MM.1S (cell line): ENCODE measurements at regions not wholly inside any gene's neighbourhood (a gene's known extent, or its start where the extent isn't known, plus 50 kb on each side); places are given as distances from the start of the nearest gene placed in this dataset.

ENCODE experiments used
- EZH2 ChIP-seq: fragments of 300-600 bp; sonication (generic); optimal IDR thresholded peaks from 2 replicates; pipeline ENCODE3; 2017; ENCODE audit warnings: low read depth, mild to moderate bottlenecking, antibody characterized with exemption, low read length, mixed read lengths
- EZH2phosphoT487 ChIP-seq: fragments of 300-600 bp; sonication (generic); IDR thresholded peaks from 2 replicates; pipeline ENCODE4 v1.6.1; 2018; ENCODE audit warnings: antibody characterized with exemption, low read length
- TF ChIP-seq, protein P1 (sequence below): fragments of 300-600 bp; sonication (generic); IDR thresholded peaks from 2 replicates; pipeline ENCODE4 v1.5.1; 2016; ENCODE audit warnings: antibody characterized with exemption, low read length, mixed read lengths

DNA sequence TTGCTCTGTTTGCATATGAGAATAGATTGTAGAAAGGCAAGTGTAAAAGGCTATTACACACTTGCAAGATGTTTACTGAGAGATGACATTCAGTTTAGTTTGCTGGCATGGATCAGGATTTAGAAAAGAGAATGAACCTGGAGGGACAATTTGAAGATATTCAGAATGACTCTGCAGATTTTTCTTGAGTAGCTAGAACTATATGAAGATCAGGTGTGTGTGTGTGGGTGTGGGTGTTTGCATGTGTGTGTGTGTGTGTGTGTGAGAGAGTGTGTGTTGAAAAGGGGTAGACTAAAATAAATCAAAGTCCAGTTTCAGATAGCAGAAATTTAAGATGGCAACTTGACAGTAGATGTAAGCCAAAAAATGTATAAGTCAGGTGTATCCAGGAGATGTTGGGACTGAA lies 74.0 kb upstream of the ANXA1 start:
- TF ChIP-seq, protein P1, sequence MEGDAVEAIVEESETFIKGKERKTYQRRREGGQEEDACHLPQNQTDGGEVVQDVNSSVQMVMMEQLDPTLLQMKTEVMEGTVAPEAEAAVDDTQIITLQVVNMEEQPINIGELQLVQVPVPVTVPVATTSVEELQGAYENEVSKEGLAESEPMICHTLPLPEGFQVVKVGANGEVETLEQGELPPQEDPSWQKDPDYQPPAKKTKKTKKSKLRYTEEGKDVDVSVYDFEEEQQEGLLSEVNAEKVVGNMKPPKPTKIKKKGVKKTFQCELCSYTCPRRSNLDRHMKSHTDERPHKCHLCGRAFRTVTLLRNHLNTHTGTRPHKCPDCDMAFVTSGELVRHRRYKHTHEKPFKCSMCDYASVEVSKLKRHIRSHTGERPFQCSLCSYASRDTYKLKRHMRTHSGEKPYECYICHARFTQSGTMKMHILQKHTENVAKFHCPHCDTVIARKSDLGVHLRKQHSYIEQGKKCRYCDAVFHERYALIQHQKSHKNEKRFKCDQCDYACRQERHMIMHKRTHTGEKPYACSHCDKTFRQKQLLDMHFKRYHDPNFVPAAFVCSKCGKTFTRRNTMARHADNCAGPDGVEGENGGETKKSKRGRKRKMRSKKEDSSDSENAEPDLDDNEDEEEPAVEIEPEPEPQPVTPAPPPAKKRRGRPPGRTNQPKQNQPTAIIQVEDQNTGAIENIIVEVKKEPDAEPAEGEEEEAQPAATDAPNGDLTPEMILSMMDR: no peak
- TF ChIP-seq EZH2phosphoT487 (no peak), EZH2 (no peak)
